ENCODE measurements at regions not wholly inside any gene's neighbourhood (a gene's known extent, or its start where the extent isn't known, plus 50 kb on each side); places are given as distances from the start of the nearest gene placed in this dataset.

GRCh38 chr7:88462799-88463198 is 156.1 kb upstream of the STEAP4 start:
- TF ChIP-seq EZH2 (IDR thresholded peaks at IDR 0.05) (no peak), POLR2AphosphoS5 (IDR thresholded peaks at IDR 0.05; ENCODE audit: borderline replicate concordance, low read depth, low read length) (no peak)

Measured in SK-N-MC (cell line).